ENCODE measurements at regions not wholly inside any gene's neighbourhood (a gene's known extent, or its start where the extent isn't known, plus 50 kb on each side); places are given as distances from the start of the nearest gene placed in this dataset.

- H3K4me3 ChIP-seq: no peak overlapping the region
- no peak for FAIRE-seq
- no peaks in the 10 kb centered on the region for H3K27me3 ChIP-seq
- TF ChIP-seq CTCF (IDR thresholded peaks at IDR 0.05): no peak
- no peak for ATAC-seq
- DNase-seq: no peak
- H3K4me1 ChIP-seq: no peaks in the 10 kb centered on the region
- WGBS, 2 donors: 52 to 59% methylated on average over 3 of the region's 3 CpGs
- no peak overlapping the region for H3K27ac ChIP-seq
- intact Hi-C loops (cut with DNase I): no loop called here
- no peaks in the 10 kb centered on the region for H3K9me3 ChIP-seq
- no peaks in the 10 kb centered on the region for H3K36me3 ChIP-seq
These were observed 104.8 kb upstream of the NUDT7 start for GRCh38 chr16:77617553-77617952.

DNA sequence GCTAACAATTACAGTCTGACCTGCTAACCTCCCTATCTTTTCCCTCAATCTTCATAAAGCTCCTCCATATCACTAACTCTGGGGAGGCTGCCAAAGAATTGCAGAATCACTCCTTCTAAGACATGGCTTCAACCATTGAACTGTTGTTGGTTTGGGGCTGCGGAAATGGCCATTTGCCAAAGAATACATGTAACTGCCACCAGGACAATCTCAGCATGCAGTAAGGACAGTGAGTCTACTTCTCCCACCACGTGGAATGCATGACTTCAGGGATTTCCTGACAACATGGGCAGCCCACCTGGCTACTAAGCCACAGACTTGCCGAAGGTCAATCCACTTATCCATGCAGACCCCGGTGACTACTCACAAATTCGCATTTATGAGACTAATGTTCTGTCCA lies 104.3 kb upstream of the NUDT7 start:
- TF ChIP-seq CTCF (IDR thresholded peaks at IDR 0.05): no peak
- no peaks in the 10 kb centered on the region for H3K4me1 ChIP-seq

DNA sequence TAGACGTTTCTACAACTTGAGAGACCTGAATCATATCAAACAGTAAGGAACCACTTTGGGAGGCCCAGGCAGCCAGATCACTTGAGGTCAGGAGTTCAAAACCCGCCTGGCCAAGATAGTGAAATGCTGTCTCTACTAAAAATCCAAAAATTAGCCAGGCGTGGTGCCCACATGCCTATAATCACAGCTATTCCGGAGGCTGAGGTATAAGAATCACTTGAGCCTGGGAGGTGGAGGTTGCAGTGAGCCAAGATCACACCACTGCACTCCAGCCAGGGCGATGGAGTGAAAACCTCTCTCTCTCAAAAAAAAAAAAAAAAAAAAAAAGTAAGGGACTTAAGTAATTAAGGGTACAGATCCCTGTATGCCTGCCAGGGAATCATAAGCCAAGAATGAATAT lies 103.4 kb upstream of the NUDT7 start:
- intact Hi-C loops (cut with DNase I): no loop called here
- no peak overlapping the region for H3K27ac ChIP-seq

More for the DNA sequence above, 104.3 kb upstream of the NUDT7 start:
- ATAC-seq: no peak
- no peak overlapping the region for H3K27ac ChIP-seq
- 58 to 59% methylated on average over 5 of the region's 5 CpGs for WGBS, 2 donors
- no peaks in the 10 kb centered on the region for H3K36me3 ChIP-seq
- no peaks in the 10 kb centered on the region for H3K9me3 ChIP-seq
- no peak overlapping the region for H3K4me3 ChIP-seq
- DNase-seq: no peak
- no peak for FAIRE-seq
- no peaks in the 10 kb centered on the region for H3K27me3 ChIP-seq
- intact Hi-C loops (cut with DNase I): no loop called here

DNA sequence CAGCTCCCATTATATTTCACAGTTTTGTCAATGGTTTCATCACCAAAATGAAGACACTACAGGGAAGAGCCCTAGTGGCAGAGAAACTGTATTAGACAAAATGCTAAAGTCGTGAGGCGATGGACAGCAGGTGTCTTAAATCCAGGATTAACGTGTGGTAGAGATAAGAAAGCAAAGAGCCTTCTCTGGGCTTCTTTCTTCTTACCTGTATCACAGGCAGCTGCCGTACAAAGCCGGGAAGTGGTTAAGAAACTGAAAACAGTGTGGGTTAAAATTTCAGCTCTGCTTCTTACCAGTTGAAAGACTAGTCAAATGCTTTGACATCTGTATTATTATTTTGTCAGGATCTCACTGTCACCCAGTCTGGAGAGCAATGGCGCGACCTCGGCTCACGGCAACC lies 98.2 kb upstream of the NUDT7 start:
- Histone ChIP-seq H3K27me3 (no peaks in the 10 kb centered on the region), H3K4me1 (no peaks in the 10 kb centered on the region), H3K4me3 (no peak overlapping the region), H3K9me3 (no peaks in the 10 kb centered on the region), H3K36me3 (no peaks in the 10 kb centered on the region), H3K27ac (no peak overlapping the region)
- DNase-seq: no peak
- 74 to 78% methylated on average over 9 of the region's 9 CpGs for WGBS, 2 donors
- FAIRE-seq: no peak
- ATAC-seq: no peak
- intact Hi-C loops (cut with DNase I): no loop called here
- TF ChIP-seq CTCF (IDR thresholded peaks at IDR 0.05): no peak

More for the DNA sequence above, 103.4 kb upstream of the NUDT7 start:
- no peaks in the 10 kb centered on the region for H3K9me3 ChIP-seq
- no peaks in the 10 kb centered on the region for H3K27me3 ChIP-seq
- H3K4me3 ChIP-seq: no peak overlapping the region
- TF ChIP-seq CTCF (IDR thresholded peaks at IDR 0.05): no peak
- DNase-seq (no peak), ATAC-seq (no peak), FAIRE-seq (no peak)
- H3K4me1 ChIP-seq: no peaks in the 10 kb centered on the region
- 58 to 75% methylated on average over 5 of the region's 5 CpGs for WGBS, 2 donors
- no peaks in the 10 kb centered on the region for H3K36me3 ChIP-seq

- ATAC-seq: no peak
- TF ChIP-seq CTCF (IDR thresholded peaks at IDR 0.05): no peak
- H3K36me3 ChIP-seq: no peaks in the 10 kb centered on the region
- no peak for DNase-seq
- intact Hi-C loops (cut with DNase I): no loop called here
- no peak overlapping the region for H3K27ac ChIP-seq
- no peaks in the 10 kb centered on the region for H3K4me1 ChIP-seq
- H3K4me3 ChIP-seq: no peak overlapping the region
- no peaks in the 10 kb centered on the region for H3K27me3 ChIP-seq
- H3K9me3 ChIP-seq: no peaks in the 10 kb centered on the region
- FAIRE-seq: no peak
- 66 to 74% methylated on average over 3 of the region's 3 CpGs for WGBS, 2 donors
These were observed 85.7 kb upstream of the NUDT7 start for GRCh38 chr16:77636615-77637014.

Measured in pancreas (tissue), 10 donors.